Fibroblast of the aortic adventitia (primary cell): ENCODE measurements at regions not wholly inside any gene's neighbourhood (a gene's known extent, or its start where the extent isn't known, plus 50 kb on each side); places are given as distances from the start of the nearest gene placed in this dataset.

Experiments used
- DNase-seq: peaks from one replicate; pipeline ENCODE4 v3.0.0-alpha.2; 2010; ENCODE audit warnings: low read depth
- H3K4me3 ChIP-seq: 2 replicates; pipeline ENCODE4 v1.5.1; 2011; ENCODE audit warnings: low read depth, mild to moderate bottlenecking, control low read depth, low read length, moderate library complexity
- CTCF ChIP-seq: IDR thresholded peaks from 2 replicates; pipeline ENCODE4 v1.5.1; 2011; ENCODE audit warnings: mild to moderate bottlenecking, low read length, control low read depth, inconsistent platforms; ENCODE audit not compliant: insufficient read depth

GRCh38 chr15:94670438-94671034 is 439.2 kb downstream of the MCTP2 start:
- peak; percentile 50 for TF ChIP-seq CTCF
- DNase-seq, result peak; percentile 46

DNA sequence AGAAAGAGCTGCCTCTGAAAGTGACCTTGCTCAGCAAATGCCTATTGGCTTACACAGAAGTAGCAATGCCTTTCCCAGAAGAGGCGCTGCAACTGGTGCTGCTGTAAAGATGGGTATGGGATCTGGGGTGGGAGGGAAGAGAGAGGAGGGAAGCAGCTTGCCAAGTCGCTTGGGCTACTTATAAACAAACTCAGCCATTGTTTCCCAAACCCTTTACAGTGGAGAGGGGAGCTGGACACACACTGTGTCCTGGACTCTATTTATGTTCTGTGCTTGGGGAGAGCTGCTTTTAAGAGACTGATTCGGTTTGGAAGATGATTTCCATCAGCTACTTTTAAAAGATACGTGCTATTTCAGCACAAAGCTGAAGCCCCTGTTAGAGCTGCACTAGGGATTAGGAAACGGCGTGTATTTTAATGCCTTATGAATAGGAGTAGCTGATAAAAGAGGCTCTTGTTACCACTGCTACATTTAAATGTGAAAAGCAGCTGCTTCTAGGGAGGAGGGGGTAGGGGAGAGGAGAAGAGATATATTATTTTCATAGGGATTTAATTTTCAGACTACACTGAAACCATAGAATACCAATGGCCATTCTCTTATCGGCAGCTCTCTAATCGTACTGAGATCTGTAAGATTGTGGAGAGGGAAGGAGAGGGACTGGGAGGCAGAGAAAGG is 440.6 kb downstream of the MCTP2 start:
- no peak for DNase-seq
- no peak for TF ChIP-seq CTCF
- H3K4me3 ChIP-seq, result no peak overlapping the region

More at GRCh38 chr15:94670438-94671034, 439.2 kb downstream of the MCTP2 start:
- H3K4me3 ChIP-seq, result no peak overlapping the region

GRCh38 chr15:94673801-94674200 is 442.4 kb downstream of the MCTP2 start:
- TF ChIP-seq CTCF, result no peak
- no peak overlapping the region for H3K4me3 ChIP-seq
- no peak for DNase-seq

DNA sequence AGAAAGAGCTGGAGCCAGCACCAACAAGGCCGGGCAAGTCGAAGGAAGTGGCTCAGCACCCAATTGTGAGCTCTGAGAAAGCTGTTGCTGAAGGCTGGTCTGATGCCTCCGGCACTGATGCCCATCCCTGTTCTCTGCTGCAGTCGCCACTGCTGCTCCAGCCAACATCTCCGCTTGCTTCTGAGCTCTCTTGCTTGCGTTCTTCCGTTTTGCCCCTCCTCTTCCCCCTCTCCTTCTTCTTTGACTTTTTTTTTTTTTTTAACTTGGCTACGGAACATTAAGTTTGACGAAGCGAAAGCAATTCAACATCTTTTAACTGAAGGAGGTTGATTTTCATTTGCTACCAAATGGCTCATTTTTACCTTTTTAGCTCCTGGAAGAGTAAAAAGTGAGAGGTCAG is 442.9 kb downstream of the MCTP2 start:
- no peak overlapping the region for H3K4me3 ChIP-seq
- DNase-seq, result no peak

GRCh38 chr15:94677202-94677790 is 445.9 kb downstream of the MCTP2 start:
- TF ChIP-seq CTCF, result no peak

More for the DNA sequence above, 442.9 kb downstream of the MCTP2 start:
- no peak for TF ChIP-seq CTCF

GRCh38 chr15:94682171-94682570 is 450.8 kb downstream of the MCTP2 start:
- no peak for TF ChIP-seq CTCF
- no peak for DNase-seq
- no peak overlapping the region for H3K4me3 ChIP-seq

More at GRCh38 chr15:94677202-94677790, 445.9 kb downstream of the MCTP2 start:
- H3K4me3 ChIP-seq, result no peak overlapping the region
- DNase-seq, result no peak
